ENCODE measurements at regions not wholly inside any gene's neighbourhood (a gene's known extent, or its start where the extent isn't known, plus 50 kb on each side); places are given as distances from the start of the nearest gene placed in this dataset.

DNA sequence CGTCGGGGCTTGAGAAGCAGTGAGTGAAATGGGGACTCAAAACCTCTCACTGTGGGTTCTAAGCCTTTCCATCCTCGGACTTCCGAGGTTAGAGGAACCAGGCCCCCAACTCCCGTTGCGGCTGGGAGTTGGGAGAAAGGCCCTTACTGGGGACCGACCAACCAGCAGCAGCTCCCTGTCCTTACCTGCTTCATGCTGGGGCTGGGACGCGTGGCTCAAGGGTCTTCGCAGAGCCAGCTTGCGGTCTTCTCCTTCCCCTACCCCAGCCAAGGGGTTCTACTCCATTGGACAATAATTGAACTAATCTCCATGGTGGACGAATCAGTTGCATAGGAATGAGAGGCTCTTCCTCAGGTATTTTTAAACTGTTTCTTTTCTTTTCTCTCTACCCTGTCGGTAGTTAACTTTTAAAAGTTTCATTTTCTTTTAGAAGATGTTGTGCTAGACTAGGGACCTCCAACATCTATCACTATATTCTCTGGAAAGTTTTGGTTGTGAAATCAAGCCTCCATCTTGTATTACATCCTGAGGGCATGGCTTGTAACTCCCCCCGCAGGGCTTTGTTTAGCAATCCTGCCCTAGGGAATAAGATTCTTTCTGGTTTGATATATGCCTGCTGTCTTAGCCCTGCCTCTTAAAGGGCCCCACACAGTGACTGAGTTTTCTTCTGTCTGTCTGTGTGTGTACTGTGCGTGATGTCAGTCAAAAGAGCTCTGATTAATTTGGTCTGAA, 1027.1 kb upstream of the PCDH9 start:
- FAIRE-seq: no peak

DNA sequence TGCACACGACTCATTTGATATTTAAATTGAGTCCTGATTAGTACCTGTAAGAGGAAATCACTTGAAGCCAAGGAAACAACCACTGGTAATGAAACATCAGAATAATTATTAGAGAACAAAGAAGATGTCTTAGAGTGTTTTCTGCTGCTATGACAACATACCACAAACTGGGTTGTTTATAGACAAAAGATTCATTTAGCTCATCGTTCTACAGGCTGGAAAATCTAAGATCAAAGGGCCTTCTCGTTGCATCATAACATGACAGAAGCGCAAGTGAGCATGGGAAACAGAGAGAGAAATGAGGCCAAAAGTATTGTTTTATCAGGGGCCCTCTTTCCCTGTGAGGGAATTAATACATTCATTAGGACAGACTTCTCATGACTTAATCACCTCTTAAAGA, 1024.0 kb upstream of the PCDH9 start:
- no peak for FAIRE-seq

DNA sequence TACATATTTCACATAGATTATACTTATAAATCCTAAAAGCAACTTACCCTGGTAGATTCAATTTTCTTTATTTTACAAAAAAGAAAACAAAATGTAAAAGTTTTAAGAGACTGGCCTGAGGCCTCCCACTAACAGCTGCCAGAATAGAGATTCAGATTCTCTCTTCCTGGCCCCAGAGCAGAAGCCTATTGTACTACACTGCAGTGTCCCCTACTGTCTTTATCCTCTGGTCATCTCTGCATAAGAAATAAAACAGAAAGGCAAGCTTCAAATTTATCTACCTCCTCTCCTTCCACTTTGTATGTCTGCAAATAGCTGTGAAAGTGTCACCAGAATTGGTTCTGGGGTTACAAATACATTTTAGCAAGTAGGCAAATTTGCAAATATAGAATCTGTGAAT, 1004.1 kb upstream of the PCDH9 start:
- no peak for FAIRE-seq

DNA sequence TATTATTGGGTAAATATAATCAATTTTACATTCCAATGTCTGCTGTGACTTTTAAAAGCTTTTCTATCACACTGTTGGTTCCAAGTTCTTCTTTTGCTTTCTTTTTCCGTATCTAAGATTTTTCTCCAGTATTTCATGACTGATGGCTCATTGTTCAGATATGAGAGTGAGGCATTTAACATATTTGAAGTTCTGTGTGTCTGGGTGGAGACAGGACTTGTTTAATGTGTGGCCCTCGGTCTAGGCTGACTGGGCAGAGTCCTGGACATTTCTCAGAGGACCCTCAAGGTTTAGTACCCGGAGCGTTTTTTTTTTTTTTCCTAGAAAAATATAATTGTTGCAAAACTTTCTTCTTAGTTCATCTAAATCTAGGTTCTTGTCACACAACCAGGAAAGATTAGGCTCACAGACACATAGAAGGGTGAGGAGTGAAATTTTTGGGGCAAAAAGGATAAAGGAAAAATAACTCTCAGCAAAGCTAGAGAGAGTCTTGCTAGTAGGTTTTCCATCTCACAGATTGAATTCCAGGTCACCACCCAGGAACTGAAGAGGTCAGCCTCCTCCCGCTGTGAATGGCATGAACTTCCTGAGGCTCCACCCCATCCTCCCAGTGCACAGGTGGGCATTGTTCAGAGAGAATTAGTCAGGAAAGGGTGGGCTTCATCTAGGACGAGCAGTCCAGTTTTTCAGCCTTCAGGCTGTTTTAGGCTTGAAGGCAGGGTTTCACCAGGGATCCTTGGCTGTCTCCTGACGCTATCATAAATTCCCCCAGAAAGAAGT, 1002.4 kb upstream of the PCDH9 start:
- FAIRE-seq: no peak

DNA sequence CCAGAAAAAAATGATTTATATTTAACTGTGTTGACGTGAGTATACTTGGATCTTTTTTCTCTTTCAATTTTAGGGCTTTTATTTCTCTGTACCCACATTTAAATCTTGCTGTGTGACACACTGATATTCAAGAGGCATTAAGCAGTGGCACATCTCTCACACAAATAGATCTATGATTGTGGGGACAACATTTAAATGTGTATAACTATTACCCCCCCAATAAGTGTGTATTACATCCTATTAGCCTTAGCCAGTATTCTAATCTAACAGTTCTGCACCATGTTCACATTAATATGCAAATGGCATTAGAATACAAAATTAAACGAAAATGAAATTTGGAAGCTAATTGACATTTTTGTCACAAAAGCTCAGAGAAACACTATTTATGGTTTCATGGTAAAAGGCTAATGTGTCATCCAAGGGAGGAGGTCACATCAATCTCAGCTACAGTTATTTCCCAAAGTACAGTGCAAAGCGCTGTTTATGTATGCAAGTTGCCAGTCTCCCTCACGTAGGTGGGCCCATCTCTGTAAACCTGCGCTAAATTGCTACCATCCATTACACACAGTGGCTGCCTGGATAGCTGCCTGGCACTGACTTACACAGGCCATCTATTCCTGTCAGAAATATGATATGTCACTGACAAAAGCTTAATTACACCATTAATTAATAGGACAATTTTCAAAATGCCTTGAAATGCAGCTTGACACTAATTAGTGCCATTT, 984.7 kb upstream of the PCDH9 start:
- FAIRE-seq: no peak

DNA sequence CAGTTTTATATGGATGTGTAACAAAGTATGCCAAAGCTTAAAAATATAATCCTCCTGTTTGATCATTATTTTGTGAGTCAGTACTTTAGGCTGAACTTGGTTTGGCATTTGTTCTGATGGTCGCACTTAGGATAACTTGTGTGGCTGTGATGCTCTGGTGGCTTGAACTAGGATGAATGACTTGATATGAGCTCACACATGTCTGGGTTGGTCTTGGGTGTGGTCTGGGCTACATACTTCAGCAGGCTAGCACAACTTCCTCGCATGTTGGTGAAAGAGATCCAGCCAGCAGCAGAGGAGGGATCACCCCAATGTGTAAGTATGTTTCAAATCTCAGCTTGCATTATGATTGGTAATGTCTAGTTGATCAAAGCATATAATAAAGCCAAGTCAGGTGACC, 969.1 kb upstream of the PCDH9 start:
- no peak for FAIRE-seq

DNA sequence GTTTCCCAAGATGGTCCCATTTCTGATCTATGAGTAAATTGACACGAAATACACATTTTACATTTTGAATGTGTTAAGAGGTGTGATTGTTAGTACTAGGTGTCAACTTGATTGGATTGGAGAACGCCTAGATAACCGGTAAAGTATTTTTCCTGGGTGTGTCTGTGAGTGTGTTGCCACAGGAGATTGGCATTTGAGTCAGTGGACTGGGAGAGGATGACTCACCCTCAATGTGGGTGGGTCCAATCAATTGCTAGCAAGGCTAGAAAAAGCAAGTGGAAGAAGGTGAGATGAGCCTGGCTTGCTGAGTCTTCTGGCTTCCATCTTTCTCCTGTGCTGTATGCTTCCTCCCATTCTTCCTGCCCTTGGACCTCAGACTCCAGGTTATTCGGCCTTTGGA, 960.7 kb upstream of the PCDH9 start:
- FAIRE-seq: no peak

DNA sequence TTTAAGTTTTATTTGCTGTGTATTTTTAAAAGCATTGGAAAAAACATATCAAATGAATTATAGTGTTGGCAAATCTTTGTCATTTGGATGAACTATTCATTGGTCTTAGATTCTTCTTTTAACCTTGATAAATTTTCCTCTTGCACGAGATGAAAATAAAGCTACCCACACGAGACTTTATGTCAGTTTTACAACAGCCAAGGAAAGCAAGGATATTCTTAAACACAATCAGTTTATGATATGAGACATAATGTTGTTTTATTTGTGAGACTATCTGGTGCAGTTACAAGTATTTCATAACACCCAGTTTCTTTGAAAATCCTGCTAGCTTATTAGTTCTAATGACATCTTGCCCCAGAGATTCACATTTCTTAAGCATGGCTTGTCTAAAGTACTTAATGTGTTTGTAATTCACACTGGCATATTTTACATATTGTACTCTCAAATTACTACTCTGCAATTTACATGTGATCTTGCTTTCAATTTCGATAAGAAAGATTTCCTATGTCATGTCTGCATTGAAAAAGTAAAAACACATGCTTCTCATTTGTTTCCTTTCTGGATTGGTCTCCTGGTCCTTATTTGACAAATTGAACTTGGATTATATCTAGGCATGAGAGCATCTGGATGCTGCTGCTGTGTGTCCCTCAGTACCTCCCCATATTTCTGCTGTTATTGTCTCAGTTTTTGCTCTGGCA, 955.5 kb upstream of the PCDH9 start:
- FAIRE-seq: no peak

DNA sequence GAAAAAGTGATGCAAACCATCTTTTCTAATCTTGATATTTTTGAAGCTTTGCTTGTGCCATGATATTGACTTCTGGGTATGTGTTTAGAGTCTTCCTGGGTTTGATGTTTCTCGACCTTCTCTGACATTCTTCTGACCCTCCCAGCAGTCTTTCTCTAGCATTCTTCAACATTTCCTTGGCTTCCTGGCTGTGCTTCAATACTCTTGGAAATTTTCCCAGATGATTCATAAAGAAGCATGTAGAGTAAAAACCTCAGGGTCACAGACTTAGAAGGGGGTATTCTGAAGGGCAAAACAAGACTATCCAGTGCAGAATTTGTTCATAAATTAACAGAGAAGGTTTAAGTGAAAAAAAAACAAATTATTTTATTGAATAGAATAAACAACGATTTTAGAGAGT, 946.3 kb upstream of the PCDH9 start:
- no peak for FAIRE-seq

DNA sequence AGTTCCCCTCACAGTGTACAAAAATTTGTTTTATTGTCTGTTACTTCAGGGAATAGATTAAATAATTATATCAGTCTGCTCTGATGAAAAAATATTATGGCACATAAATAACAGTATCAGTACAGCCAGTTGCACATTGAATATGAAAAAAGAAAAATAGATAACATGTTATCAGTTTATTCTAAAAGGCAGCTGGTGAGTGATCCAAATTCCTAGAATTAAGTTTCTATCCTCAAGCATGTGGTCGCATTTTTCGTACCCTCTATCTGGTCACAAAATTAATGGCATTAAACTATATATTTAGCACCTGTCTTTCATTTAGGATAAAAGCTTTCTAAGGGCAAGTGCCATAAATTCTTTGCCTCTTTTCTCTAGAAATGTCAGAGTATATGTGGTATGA, 944.8 kb upstream of the PCDH9 start:
- FAIRE-seq: no peak

DNA sequence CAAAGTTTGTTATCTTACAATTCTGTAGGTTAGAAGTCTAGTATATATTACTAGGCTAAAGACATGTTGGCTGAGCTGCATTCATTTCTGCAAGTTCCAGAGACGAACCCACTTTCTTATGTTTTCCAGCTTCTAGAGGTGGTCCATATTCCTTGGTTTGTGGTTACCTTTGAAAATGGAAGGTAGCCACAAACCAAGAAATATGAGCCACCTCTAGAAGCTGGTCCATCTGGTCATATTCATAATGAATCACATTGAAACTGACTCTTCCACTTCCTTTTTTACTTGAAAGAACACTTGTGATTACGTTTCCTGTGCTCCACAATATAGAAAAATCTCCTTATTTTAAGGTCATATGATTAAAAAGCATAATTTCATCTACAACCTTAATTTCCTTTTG, 943.0 kb upstream of the PCDH9 start:
- no peak for FAIRE-seq

DNA sequence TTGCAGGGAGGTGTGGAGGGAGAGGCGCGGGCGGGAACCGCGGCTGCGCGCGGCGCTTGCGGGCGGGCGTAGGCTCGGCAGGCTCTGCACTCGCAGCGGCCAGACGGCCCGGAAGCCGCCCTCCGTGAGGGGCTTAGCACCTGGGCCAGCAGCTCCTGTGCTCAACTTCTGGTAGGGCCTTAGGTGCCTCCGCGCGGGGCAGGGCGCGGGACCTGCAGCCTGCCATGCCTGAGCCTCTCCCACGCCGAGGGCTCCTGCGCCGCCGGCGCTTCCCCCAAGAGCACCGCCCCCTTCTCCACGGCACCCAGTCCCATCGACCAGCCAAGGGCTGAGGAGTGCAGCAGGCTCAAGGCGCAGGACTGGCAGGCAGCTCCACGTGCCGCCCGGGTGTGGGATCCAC, 940.8 kb upstream of the PCDH9 start:
- FAIRE-seq: no peak

DNA sequence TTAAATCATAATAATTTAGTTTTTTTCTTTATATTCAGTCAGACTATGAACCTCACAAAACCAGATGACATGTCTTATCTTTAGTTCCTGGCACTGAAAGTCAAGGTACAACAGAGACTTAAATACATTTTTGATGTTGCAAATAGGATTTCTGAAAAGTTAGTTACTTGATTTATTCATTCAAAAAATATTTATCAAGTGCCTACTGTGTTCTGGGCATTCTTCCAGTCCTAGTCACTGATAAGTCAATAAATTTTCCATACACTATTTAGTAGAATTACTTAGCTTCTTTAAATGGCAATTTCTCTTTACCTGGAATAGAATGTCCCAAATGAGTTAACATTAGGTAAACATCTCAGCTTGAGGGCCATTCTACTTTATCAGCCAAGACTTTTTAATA, 938.3 kb upstream of the PCDH9 start:
- no peak for FAIRE-seq

DNA sequence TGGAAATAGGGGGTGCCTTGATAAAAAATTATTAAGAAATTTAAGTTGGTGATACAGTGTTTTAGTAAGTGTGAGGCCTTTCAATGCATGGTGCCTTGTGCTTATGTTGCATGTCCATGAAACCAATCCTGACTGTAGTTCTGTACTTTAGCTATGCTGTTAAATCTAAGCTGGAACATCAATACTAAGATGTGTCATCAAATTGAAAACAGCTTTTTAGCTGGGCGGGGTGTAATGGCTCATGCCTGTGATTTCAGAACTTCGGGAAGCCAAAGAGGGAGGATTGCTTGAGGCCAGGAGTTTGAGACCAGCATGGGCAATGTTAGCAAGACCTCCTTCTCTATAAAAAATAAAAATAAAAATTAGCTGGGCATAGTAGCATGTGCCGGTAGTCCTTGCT, 930.3 kb upstream of the PCDH9 start:
- no peak for FAIRE-seq

DNA sequence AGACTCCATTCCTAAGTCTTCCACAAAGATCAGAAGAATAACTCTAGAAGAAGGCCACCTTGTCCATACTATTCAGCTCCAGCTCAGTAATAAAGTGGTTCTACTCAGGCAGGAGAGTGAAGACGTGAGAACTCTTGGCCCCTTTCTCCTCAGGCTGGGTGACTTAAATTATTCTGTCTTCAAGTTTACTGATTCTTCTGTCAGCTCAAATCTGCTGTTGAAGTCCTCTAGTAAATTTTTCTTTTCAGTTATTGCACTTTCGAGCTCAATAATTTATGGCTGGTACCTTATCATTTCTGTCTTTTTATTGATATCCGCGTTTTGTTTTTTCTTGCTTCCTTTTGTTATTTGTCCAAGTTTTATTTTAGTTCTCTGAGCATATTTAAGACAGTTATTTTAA, 922.3 kb upstream of the PCDH9 start:
- no peak for FAIRE-seq

DNA sequence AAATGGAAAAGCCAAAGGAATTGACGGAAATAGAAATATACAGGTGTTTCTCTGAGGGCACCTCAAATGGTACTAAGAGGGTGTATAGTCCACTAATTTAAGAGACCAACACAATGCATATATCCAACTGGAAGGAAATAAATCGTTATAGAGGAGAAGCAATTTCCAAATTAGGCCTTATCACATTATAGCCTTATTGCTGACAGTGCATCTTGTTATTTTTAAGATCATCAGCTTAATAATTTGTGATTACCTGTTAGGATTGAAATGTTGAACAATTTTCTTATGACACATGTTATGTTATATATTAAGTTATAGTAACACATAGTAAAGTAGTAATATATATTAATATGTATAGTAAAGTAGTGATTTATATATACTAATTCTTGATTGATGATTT, 915.7 kb upstream of the PCDH9 start:
- FAIRE-seq: no peak

DNA sequence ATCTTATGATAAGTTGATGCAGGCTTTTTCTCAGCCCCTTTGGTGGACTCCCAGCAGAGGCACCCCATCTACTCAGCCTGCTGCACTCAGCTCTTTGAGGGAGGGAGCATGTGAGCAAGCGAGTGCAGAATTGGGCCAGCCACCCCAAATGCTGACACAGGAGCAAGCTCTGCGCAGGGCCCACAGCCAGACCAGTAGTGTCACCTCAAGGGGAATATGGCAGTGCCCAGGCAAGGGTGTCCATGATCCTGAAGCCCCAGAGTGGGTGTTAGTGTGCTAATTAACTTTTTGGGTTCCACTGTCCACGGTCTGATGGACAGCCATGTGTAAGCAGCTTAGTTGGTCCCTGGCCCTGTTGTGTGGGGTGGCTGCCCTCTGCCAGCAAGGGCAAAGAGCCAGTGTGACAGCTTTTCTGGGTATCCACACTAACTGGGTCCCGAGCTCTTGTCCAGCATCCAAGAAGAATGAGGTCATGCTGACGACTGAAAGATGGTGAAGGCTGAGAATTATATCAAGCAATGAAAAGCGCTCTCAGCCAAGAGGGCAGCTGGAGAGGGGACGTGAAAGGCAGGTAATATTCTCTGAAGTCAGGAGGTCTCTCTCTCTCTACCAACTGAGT, 898.3 kb upstream of the PCDH9 start:
- FAIRE-seq: no peak

DNA sequence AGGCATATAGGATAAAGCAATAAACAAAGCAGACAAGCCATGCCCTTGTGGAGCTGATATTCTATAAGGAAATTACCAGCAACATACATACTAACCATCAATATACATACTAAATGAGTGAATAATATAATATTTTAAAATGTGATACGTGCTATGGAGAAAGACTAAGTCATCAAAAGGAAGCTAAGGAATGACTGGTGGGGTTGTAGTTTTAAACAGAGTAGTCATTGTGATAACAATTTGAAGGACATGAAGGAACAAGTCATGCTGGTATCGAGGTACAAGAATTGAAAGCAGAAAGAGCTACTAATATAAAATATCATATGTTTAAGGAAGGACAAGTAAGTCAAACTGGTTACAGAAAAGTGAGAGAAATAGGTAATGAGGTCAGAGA, 894.9 kb upstream of the PCDH9 start:
- no peak for FAIRE-seq

DNA sequence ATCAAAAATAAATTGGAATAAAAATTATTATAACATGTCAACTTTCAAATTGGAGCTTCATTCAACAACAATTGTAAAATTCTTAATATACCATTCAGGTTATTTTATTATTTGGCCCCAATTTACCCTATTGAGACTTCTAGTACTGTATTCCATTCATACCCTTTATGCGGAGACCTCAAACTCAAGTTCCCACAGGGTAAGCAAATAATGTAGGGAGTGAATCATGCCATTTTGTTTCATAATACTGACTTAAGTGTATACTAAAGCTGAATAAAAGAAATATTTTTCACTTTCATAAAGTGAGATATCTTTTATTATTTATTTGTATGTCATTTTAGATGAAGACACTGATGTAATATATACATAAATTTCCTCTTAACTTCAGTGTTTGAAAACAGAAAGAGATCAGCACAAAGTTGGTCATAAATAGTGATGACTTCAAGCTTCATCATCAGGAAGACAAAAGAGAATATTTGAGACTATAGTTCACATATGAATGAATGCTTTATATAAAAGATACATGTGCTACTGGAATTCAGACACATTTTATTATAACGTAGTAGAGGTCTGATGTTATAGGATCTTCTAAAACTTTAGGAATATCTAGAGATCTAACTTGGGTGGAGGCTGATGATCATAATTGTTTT, 894.4 kb upstream of the PCDH9 start:
- FAIRE-seq: no peak

DNA sequence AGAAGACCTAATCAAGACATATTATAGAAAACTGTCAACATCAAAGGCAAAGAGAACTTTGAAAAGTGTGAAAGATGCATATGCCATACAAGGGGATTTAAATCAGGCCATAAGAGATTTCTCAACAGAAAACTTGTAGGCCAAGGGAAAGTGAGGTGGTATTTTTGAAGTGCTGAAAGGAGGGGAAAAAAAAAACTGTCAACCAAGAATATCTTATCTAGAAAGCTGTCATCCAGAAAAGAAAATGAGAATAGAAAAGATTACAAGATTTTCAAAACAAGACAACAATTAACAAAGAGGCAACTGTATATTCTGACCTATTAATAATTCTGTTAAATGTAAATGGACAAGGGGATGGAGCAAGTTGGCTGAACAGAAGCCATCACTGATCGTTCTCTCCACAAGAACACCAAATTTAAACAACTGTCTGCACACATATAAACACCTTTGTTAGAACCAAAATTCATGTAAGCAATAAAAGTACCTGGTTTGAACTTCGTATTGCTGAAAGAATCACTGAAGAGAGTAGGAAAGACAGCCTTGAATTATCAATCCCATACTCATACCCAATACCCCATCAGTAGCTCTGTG, 880.1 kb upstream of the PCDH9 start:
- no peak for FAIRE-seq

DNA sequence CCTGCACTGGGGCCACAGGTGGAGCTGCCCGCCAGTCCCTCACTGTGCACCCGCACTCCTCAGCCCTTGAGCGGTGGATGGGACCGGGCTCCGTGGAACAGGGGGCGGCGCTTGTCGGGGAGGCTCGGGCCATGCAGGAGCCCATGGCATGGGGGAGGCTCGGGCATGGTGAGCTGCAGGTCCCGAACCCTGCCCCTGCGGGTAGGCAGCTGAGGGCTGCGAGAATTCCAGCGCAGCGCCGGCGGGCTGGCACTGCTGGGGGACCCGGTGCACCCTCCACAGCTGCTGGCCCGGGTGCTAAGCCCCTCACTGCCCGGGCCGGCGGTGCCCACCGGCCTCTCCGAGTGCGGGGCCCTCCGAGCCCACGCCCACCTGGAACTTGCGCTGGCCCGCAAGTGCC, 877.5 kb upstream of the PCDH9 start:
- no peak for FAIRE-seq

DNA sequence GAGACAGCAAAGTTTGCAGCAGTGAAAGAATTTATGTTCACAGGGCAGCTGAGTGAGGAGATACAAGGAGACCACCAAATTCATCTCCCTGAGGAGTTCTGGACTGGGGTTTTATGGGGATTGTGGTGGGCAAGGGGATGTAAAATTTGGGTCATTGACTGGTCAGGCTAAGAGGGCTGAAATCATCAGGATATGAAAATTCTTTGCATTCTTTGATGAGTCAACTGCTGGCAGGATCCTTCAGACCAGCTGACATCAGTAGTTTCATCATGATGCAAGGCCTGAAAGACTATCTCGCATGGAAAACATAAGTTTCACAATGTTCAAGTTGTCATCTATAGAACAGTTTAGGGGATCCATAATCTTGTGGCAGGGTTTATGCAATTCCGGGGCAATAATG, 869.5 kb upstream of the PCDH9 start:
- no peak for FAIRE-seq

All from colon (tissue), 2 donors.